HG03378 (cell line): ENCODE measurements at regions not wholly inside any gene's neighbourhood (a gene's known extent, or its start where the extent isn't known, plus 50 kb on each side); places are given as distances from the start of the nearest gene placed in this dataset.

ENCODE experiments used
- ATAC-seq: cut with Tn5 transposase; IDR thresholded peaks from one replicate; pipeline ENCODE4 v1.9.1; 2021; ENCODE audit warnings: mild to moderate bottlenecking, moderate library complexity; ENCODE audit not compliant: unreplicated experiment

GRCh38 chr20:24079661-24080412 lies 91.3 kb upstream of the GGTLC1 start:
- no peak for ATAC-seq

- ATAC-seq, result no peak
These were observed 88.6 kb upstream of the GGTLC1 start for GRCh38 chr20:24077145-24077544.

- ATAC-seq, result no peak
These were observed 82.1 kb upstream of the GGTLC1 start for GRCh38 chr20:24070679-24071078.

- no peak for ATAC-seq
These were observed 77.6 kb upstream of the GGTLC1 start for GRCh38 chr20:24066076-24066700.

DNA sequence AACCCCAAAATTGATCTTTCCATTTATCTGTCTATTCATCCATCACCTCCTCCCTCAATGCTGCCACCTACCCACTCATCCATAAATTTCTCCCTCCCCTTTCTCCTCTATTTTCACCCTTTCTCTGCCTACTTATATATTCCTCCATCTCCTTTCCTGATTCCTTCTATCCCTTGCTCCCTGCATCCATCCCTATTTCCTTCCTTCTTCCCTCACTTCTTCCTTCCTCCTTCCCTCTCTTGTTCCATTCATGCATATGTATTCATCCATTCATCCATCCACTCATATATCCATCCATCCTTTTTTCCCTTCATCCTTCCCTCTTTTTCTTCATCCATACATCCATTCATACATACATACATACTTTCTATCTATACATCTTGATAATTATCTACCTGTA lies 76.3 kb upstream of the GGTLC1 start:
- ATAC-seq, result no peak

GRCh38 chr20:24064092-24064491 lies 75.5 kb upstream of the GGTLC1 start:
- ATAC-seq, result no peak

DNA sequence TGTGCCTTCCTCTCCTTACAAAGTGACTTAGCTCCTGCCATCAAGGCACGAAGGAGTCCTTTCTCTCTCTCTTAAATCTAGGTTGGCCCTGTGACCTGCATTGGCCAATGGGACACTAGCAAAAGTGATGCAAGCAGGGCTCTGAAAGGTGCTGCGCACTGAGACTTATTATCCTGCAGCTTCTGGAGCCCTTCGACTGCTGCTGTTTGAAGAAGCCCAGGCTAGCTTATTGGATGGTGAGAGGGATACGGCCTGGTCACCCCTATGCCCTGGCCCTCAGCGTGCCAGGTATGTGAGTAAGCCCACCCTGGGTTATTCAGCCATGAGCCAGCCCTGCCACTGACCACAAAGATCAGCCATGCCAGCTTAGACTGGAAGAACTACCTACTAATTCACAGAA lies 74.5 kb upstream of the GGTLC1 start:
- ATAC-seq, result no peak

DNA sequence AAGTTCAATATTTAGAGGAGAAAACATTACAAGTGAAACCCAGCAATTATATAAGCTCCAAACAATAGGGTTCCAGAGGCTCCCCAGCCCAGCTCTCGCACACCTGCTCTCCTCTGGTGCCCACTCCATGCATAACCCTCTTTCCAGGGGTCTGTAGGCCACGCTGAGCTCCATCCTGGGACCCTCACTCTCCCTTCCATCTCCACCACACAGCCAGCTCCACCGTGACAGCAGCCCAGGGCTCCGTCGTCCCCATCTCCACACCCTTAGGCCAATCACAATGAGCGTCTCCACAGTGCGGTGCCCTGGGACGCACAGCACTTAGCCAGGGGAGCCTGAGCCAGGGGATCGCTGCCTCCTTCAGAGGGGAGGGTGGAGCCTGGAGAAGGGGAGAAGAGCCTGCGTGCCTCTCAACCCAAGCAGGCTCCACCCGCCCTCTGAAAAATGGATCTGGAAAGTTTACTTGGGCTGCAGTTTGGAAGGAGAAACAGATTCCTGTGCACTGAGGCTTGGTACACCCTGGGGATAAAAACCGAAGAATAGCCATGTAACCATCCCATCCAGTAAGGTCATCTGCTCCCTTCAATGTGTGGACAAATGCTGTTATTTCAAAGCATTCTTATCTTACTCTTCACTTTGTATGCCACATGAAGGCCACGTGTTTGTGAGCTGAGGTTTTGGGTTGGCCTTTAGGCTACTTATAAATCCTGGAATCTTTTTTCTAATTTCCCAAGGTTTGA lies 72.4 kb upstream of the GGTLC1 start:
- no peak for ATAC-seq

DNA sequence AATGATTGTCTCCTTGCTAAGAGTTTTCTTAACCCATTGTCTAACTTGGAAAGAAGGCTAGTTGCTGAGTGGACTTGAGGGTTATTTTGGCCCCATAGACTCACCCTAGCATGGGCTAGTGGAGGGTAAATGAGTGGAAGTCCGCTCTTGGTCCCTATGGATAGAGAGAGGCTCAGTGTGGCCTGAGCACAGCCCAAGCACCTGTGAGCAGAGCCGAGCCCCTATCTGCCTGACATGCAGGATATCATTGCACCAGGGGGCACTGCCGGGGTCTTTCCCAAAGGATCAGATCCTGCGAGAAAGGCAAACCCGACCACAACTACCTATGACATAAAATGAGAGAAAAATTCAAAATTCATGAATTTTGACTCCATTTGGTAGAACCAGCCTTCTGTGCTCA lies 70.6 kb upstream of the GGTLC1 start:
- ATAC-seq, result no peak

GRCh38 chr20:24056491-24056890 lies 67.9 kb upstream of the GGTLC1 start:
- no peak for ATAC-seq

GRCh38 chr20:24052599-24053275 lies 64.2 kb upstream of the GGTLC1 start:
- no peak for ATAC-seq

DNA sequence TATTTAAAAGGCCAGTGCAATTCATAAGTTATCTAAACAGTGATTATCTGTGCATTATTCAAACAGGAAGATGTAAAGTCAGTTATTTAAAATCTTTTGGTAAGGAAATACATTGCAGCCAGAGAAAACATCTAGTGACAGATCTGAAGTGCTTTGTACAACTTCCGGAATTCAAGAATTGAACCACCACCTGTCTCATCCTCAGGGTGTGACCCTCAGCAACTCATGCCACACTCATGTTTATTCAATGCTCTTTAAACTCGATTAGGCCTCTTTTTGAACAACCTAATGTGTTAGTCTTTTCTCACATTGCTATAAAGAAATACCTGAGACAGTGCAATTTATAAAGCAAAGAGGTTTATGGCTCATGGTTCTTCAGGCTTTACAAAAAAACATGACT lies 62.6 kb upstream of the GGTLC1 start:
- ATAC-seq, result no peak

GRCh38 chr20:24050119-24050518 lies 61.5 kb upstream of the GGTLC1 start:
- ATAC-seq, result no peak

DNA sequence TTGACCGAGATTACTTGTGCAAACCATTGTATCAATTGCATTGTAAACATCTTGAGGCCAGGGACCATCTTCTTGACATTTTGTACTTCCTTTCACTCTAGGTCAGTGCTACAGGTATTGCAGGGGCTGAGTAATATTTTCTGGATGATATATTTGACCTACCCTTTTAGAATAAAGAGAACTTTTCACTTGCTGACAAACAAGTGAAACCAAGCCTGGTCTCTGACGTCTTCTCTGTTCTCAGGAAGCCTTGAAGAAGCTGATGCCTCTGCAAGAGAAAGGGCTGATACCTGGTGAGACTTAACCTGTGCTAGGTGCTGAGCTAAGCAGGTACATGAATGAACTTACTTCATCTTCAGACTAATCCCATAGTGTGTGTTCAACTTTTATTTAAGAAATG lies 60.5 kb upstream of the GGTLC1 start:
- ATAC-seq, result no peak

GRCh38 chr20:24048024-24048611 lies 59.5 kb upstream of the GGTLC1 start:
- no peak for ATAC-seq

- no peak for ATAC-seq
These were observed 58.3 kb upstream of the GGTLC1 start for GRCh38 chr20:24046888-24047287.

GRCh38 chr20:24045621-24046318 lies 57.2 kb upstream of the GGTLC1 start:
- ATAC-seq, result no peak

- ATAC-seq, result no peak
These were observed 54.7 kb upstream of the GGTLC1 start for GRCh38 chr20:24043294-24043693.

- no peak for ATAC-seq
These were observed 54.1 kb upstream of the GGTLC1 start for GRCh38 chr20:24042646-24043045.

GRCh38 chr20:24040896-24041459 lies 52.4 kb upstream of the GGTLC1 start:
- ATAC-seq, result no peak
